Sigmoid colon (tissue), 6 donors: ENCODE measurements at regions not wholly inside any gene's neighbourhood (a gene's known extent, or its start where the extent isn't known, plus 50 kb on each side); places are given as distances from the start of the nearest gene placed in this dataset.
"Not testable (repeated sequence)": the region's sequence is repeated elsewhere in the genome, so short reads cannot be mapped to it uniquely, and the experiment has no call there.

Source experiments
- DNase-seq: peaks from one replicate; pipeline ENCODE4 v3.0.0-alpha.2; 2019
- H3K27ac ChIP-seq, 4 donors: fragments of 200-600 bp; sonication (generic); one replicate each; pipeline ENCODE4 v1.5.1; 2016 to 2019; ENCODE audit warnings: mild to moderate bottlenecking in 1 of 4
- H3K27me3 ChIP-seq, 3 donors: fragments of 200-600 bp; sonication (generic); one replicate each; pipeline ENCODE4 v1.5.1; 2019; ENCODE audit warnings: mild to moderate bottlenecking in 1 of 3
- H3K36me3 ChIP-seq, 4 donors: fragments of 200-600 bp; sonication (generic); one replicate each; pipeline ENCODE4 v1.5.1; 2016 to 2019
- H3K4me1 ChIP-seq, 4 donors: fragments of 200-600 bp; sonication (generic); one replicate each; pipeline ENCODE4 v1.5.1; 2017 to 2019
- H3K4me3 ChIP-seq, 4 donors: fragments of 200-600 bp; sonication (generic); one replicate each; pipeline ENCODE4 v1.5.1; 2017 to 2019; ENCODE audit warnings: mild to moderate bottlenecking in 2 of 4, moderate library complexity in 1 of 4
- H3K9me3 ChIP-seq, 4 donors: fragments of 200-600 bp in 3 of 4; sonication (generic) in 3 of 4; one replicate each; pipeline versions ENCODE4 v1.5.1 to v1.6.1; 2013 to 2019
- CTCF ChIP-seq, 4 experiments: fragments of 450-650 bp in 3 of 4; fragments of 200-600 bp in 1 of 4; IDR thresholded peaks; one replicate each; pipeline ENCODE4 v1.5.1; 2016 to 2019; ENCODE audit warnings: antibody characterized with exemption in 4 of 4, mild to moderate bottlenecking in 3 of 4, moderate library complexity in 2 of 4
- EP300 ChIP-seq, 4 donors: sonication (generic); formaldehyde crosslinking; IDR thresholded peaks; one replicate each; pipeline ENCODE4 v1.6.1; 2017; ENCODE audit warnings: antibody characterized with exemption in 4 of 4
- POLR2A ChIP-seq, 2 donors: fragments of 450-650 bp; IDR thresholded peaks; one replicate each; pipeline ENCODE4 v1.6.1; 2016; ENCODE audit warnings: antibody characterized with exemption in 2 of 2, mild to moderate bottlenecking in 2 of 2, moderate library complexity in 2 of 2
- POLR2AphosphoS5 ChIP-seq, 4 donors: sonication (generic); formaldehyde crosslinking; IDR thresholded peaks; one replicate each; pipeline ENCODE4 v1.6.1; 2017; ENCODE audit warnings: antibody characterized with exemption in 4 of 4
- WGBS, 2 donors: extraction: QIAGEN DNeasy Blood & Tissue Kit; methylation state at CpG; one replicate each; pipeline ENCODE4 v1.1.7; 2013; 5-methylcytosine and 5-hydroxymethylcytosine counted together
- intact Hi-C: fragments of 100-400 bp; cut with DNase I; formaldehyde crosslinking; loops from one replicate; pipeline ENCODE4 v1.15.1; 2023
- donor health status: healthy with polysubstance abuse.
- donor health status: healthy.

GRCh38 chr1:161439280-161440232 is 65.7 kb upstream of the FCGR2A start:
- Histone ChIP-seq H3K4me1 (peaks cover 0 to 10% (median 5%) of the 10 kb centered on the region in 4 donors), H3K27ac (no peak overlapping the region), H3K36me3 (no peaks in the 10 kb centered on the region), H3K9me3 (no peaks in the 10 kb centered on the region), H3K27me3 (peaks cover 6 to 57% (median 40%) of the 10 kb centered on the region in 3 donors), H3K4me3 (peak overlapping the region in 2 of 4 donors; percentile 55 to 57)
- peak; percentile 62 for DNase-seq
- TF ChIP-seq POLR2A (IDR thresholded peaks at IDR 0.05) (no peak), EP300 (IDR thresholded peaks at IDR 0.05) (no peak), POLR2AphosphoS5 (IDR thresholded peaks at IDR 0.05) (no peak), CTCF (IDR thresholded peaks at IDR 0.05) (no peak)
- 20 to 36% methylated on average over 44 of the region's 44 CpGs for WGBS, 2 donors
- intact Hi-C loops = no loop called here

- peaks cover 0 to 65% (median 24%) of the 10 kb centered on the region in 3 donors for H3K27me3 ChIP-seq
- WGBS, 2 donors = 87 to 92% methylated on average over 5 of the region's 5 CpGs
- H3K4me3 ChIP-seq, DNase-seq, intact Hi-C loops, H3K9me3 ChIP-seq, H3K36me3 ChIP-seq, H3K27ac ChIP-seq, H3K4me1 ChIP-seq: not testable (repeated sequence)
These were observed 65.5 kb upstream of the CFAP126 start for GRCh38 chr1:161433191-161433590.

GRCh38 chr1:161432091-161432490 is 64.4 kb upstream of the CFAP126 start:
- peaks cover 0 to 65% (median 18%) of the 10 kb centered on the region in 3 donors for H3K27me3 ChIP-seq
- intact Hi-C loops = no loop called here
- TF ChIP-seq POLR2A (IDR thresholded peaks at IDR 0.05) (no peak), CTCF (IDR thresholded peaks at IDR 0.05) (no peak), POLR2AphosphoS5 (IDR thresholded peaks at IDR 0.05) (no peak), EP300 (IDR thresholded peaks at IDR 0.05) (no peak)
- 68 to 87% methylated on average over 2 of the region's 2 CpGs for WGBS, 2 donors
- no peak overlapping the region for H3K4me3 ChIP-seq
- H3K27ac ChIP-seq = no peak overlapping the region
- no peak for DNase-seq
- no peaks in the 10 kb centered on the region for H3K36me3 ChIP-seq
- H3K9me3 ChIP-seq = no peaks in the 10 kb centered on the region
- H3K4me1 ChIP-seq = no peaks in the 10 kb centered on the region

GRCh38 chr1:161427733-161428516 is 60.2 kb upstream of the CFAP126 start:
- H3K27me3 ChIP-seq = peaks cover 0 to 50% (median 14%) of the 10 kb centered on the region in 3 donors
- no peaks in the 10 kb centered on the region for H3K9me3 ChIP-seq
- intact Hi-C loops = no loop called here
- WGBS, 2 donors = 34 to 71% methylated on average over 18 of the region's 18 CpGs
- no peak for DNase-seq
- H3K36me3 ChIP-seq = no peaks in the 10 kb centered on the region
- TF ChIP-seq POLR2A (IDR thresholded peaks at IDR 0.05) (no peak), EP300 (IDR thresholded peaks at IDR 0.05) (no peak), CTCF (IDR thresholded peaks at IDR 0.05) (no peak), POLR2AphosphoS5 (IDR thresholded peaks at IDR 0.05) (no peak)
- H3K4me1 ChIP-seq = no peaks in the 10 kb centered on the region
- H3K4me3 ChIP-seq = no peak overlapping the region
- no peak overlapping the region for H3K27ac ChIP-seq

- DNase-seq, H3K36me3 ChIP-seq, H3K27ac ChIP-seq, H3K9me3 ChIP-seq, intact Hi-C loops, H3K4me3 ChIP-seq, H3K4me1 ChIP-seq: not testable (repeated sequence)
- H3K27me3 ChIP-seq = peaks cover 0 to 37% (median 8%) of the 10 kb centered on the region in 3 donors
- WGBS, 2 donors = 85 to 94% methylated on average over 23 to 33 of the region's 33 CpGs
These were observed 55.2 kb upstream of the CFAP126 start for GRCh38 chr1:161422914-161423313.
